Left renal pelvis (tissue), 4 donors: ENCODE measurements at regions not wholly inside any gene's neighbourhood (a gene's known extent, or its start where the extent isn't known, plus 50 kb on each side); places are given as distances from the start of the nearest gene placed in this dataset.
"Not testable (repeated sequence)": the region's sequence is repeated elsewhere in the genome, so short reads cannot be mapped to it uniquely, and the experiment has no call there.

Source experiments
- DNase-seq, 4 donors: peaks; one replicate each; pipeline ENCODE4 v3.0.0-alpha.2; 2013; ENCODE audit warnings: low read depth in 4 of 4, low spot score in 3 of 4

- DNase-seq: no peak
These were observed 96.1 kb upstream of the CHD2 start for GRCh38 chr15:92803852-92804609.

GRCh38 chr15:92804610-92804936 is 95.6 kb upstream of the CHD2 start:
- DNase-seq: not testable (repeated sequence)

- DNase-seq: no peak
These were observed 94.9 kb upstream of the CHD2 start for GRCh38 chr15:92805080-92805690.

- DNase-seq: not testable (repeated sequence)
These were observed 94.0 kb upstream of the CHD2 start for GRCh38 chr15:92806171-92806570.

- no peak for DNase-seq
These were observed 93.4 kb upstream of the CHD2 start for GRCh38 chr15:92806763-92807162.

GRCh38 chr15:92807971-92808571 is 92.1 kb upstream of the CHD2 start:
- DNase-seq: no peak

GRCh38 chr15:92808598-92809063 is 91.5 kb upstream of the CHD2 start:
- no peak for DNase-seq

- peak in 3 of 4 donors; percentile 93 to 95 (median 95) for DNase-seq
These were observed 90.9 kb upstream of the CHD2 start for GRCh38 chr15:92809064-92809879.

- no peak for DNase-seq
These were observed 90.2 kb upstream of the CHD2 start for GRCh38 chr15:92809880-92810361.

- no peak for DNase-seq
These were observed 89.5 kb upstream of the CHD2 start for GRCh38 chr15:92810418-92811138.

GRCh38 chr15:92811148-92811913 is 88.8 kb upstream of the CHD2 start:
- DNase-seq: no peak

GRCh38 chr15:92812271-92812670 is 87.9 kb upstream of the CHD2 start:
- DNase-seq: no peak

- no peak for DNase-seq
These were observed 86.6 kb upstream of the CHD2 start for GRCh38 chr15:92813485-92813884.

GRCh38 chr15:92817339-92817886 is 82.7 kb upstream of the CHD2 start:
- DNase-seq: no peak

GRCh38 chr15:92818651-92819277 is 81.4 kb upstream of the CHD2 start:
- no peak for DNase-seq

- DNase-seq: no peak
These were observed 80.6 kb upstream of the CHD2 start for GRCh38 chr15:92819278-92820235.

- DNase-seq: peak in 2 of 4 donors; percentile 89 to 92
These were observed 79.7 kb upstream of the CHD2 start for GRCh38 chr15:92820236-92821021.
